Right renal cortex interstitium (tissue), 3 donors: ENCODE measurements at regions not wholly inside any gene's neighbourhood (a gene's known extent, or its start where the extent isn't known, plus 50 kb on each side); places are given as distances from the start of the nearest gene placed in this dataset.
"Not testable (repeated sequence)": the region's sequence is repeated elsewhere in the genome, so short reads cannot be mapped to it uniquely, and the experiment has no call there.

Source experiments
- DNase-seq, 3 donors: peaks; one replicate each; pipeline ENCODE4 v3.0.0-alpha.2; 2013; ENCODE audit warnings: low read depth in 3 of 3, low spot score in 2 of 3

DNA sequence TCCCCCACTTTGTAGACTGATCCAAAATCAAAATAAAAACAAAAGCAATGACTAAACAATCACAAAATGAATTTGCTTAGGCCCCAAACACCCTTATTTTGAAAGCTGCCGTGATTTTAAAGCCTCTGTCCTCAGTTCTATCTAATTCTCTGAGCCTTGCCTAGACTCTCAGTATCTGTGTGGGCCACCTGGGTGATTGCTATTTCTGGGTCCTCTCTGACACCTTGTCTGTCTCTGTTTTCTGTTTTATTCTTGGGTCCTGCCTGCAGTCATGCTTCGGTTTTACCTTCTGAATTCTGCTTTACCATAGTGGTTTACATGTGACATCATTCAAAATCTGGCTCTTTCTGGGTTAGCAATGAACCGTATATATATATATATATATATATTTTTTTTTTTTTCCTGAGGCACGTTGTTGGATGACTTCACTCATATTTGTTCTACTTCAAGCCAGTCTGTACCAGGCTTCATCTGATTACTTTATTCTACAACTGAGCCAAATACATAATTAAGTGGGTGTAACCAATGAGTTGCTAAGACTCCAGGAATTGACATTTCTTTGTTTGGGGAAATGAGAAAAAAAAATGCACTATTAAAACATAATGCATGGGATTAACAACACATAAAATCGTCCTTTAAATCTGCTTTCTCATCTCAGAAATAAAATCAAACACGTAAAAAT is 710.7 kb upstream of the SLIT2 start:
- DNase-seq = no peak

DNA sequence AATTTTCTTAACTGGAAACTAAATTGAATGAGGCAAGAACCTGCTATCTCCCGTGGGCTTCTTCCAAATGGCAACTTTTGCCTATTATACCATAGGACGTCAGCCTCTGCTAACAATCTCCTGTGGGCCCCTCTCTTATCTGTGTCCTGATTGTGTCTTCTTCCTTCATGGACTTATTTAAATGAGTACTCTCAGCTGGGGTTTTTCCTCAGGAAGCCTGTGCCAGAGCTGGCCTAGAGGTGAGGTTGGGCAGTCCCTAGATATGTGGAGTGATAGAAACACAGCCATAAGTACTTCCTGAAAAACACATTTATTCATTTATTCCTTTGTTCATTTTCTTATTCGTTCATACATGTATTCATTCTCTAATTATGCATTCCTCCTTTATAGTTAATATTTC is 712.5 kb upstream of the SLIT2 start:
- no peak for DNase-seq

DNA sequence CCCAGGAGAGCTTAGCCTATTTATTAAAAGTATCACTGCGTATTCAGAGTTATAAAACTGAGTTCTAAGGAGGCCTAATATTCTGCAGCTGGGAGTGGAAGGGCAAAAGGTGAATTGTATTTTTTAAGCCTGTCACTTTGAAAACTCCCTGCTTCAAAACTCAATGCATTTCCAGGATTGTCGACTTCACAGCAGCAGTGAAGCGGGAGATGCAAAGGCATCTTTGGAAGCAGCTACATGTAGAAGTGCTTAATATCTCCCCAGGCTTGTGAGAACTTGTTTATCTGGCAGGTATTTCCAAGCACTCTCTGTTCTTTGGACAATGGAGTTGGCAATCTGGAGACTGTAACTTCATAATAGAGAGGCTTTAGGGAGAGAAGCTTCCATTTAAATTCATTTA is 717.5 kb upstream of the SLIT2 start:
- peak in 1 of 3 donors; percentile 7 for DNase-seq

DNA sequence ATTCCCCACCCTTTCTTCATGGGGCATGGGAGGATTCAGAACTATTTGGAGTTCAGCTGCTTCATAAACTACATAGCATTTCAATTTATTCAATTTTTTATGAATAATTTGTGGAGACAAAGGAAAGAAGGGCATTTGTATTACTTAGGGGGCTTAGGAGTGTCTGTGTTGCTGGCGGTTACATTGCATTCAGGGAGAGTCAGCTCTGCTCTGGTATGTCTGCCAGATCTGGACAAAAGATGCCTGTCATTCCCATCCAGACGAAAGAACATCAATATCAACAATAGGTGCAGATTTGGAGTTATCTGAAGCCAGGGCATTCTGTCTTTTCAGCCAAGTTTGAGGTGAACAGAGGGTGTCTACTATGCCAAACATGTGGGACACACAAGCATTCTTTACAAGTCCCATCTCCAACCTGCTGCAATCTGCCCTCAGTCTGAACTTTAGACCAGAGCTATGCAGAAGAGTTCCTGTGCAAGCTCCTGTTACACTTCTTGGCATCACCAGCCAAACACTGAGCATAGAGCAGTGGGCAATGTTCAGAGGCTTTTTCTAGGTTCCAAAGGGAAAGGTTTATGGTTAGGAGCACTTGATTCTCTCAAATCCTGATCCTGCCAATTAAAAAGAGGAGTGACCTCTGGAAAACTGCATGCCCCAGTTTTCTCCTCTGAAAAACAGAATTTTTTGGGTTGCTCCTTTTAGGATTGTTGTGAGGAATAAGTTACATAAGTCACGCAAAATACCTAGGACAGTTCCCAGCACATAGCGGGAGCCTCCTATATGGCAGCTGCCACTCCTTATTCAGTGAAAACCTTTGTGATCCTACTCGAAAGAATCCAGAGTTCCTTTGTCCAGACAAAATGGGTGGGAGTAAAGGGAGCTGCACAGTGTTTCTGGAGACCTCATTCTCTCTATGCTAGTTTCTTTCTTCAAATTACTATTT is 719.5 kb upstream of the SLIT2 start:
- no peak for DNase-seq

DNA sequence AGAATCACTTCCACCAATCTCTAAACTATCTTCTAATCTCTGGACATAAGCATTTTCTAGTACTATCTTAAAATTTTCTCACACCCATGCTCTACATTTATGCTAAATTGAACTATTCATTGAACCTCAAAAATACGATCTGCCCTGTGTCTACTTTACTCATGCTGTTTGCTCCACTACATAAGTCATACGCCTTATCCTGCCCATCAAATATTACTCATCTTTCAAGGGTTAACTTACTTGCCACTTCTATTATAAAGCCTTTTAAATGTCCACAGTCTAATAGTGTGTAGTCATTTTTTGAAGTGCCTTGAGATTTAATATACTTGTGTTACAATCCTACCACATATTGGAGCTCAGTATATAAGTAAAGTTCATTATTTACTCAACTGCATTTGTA is 727.7 kb upstream of the SLIT2 start:
- DNase-seq = no peak

DNA sequence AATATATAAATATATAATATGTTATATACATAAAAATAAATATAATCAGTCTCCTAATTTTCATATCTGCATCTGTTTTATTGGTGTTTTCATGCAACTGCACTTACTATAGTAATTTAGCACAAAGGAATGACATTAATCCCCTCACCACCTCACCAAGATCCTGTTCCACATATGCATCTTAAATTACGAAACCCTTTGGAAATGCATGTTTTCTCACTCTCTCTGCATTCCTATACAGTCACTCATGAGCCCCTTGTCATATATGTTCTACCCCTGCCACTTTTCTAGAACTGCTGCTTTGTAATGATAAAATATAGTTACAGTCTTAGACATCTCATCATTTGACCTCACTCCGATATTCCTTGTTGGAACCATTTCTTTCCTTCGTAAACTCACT is 728.7 kb upstream of the SLIT2 start:
- DNase-seq = no peak

DNA sequence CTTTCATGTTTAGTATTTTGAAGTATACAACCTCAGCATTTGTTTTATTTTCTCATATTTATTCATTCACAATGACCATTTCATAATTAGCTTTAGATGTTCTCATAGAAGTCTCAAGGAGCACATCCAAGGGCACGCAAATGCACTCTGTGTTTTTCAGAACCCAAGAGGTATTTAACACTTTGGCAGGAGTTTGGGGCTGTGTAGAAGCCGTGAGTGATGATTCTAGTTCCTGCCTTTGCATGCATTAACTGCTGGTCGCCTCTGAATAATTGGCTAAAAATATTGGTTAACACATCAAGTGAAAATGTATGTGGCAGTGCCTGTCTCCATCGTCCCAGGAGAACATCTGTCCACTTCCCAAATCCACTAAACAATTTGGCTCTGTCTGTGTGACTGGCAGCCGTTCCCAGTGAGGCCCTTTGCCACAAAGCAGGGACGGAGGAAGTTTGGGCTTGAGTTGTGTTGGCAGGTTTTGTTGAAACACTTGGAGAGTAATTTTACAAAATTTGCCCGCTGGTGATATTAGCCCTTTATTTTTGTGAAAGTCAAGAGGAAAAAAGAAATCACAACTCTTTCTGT is 730.7 kb upstream of the SLIT2 start:
- no peak for DNase-seq

DNA sequence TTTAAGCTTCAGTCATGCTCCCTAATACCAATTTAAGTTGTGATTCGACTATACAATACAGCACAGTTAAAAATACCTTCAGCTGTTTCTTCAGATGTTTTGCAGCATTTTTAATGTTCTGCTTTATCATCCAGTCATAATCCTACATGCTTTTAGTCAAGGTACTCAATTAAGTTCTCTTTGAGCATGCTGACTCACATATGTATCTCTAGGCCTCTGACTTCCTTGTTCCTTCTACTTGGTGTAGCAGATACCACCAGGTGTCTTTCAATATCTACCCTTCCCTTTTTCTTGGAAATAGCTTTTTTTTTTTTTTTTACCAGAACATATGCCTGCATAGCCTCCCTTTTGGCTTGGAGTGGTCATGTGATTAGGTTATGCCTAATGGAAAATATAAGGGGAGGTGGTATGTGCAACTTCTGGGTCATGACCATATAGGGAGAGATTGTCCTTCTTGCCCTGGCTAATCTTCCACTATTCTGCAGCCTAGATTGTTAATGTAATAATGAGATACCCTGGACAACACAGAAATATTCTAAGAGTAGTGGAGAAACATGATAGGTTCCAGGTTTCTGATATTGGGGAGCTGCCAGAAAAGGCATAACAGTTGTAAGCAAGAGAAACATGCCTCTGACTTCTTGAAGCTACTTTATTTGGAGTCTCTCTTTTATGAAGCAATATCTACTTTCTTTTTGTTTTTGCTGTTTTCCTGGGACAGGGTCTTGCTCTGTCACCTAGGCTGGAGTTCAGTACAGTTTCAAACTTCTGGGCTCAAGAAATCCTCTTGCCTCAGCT is 737.2 kb upstream of the SLIT2 start:
- DNase-seq = no peak

DNA sequence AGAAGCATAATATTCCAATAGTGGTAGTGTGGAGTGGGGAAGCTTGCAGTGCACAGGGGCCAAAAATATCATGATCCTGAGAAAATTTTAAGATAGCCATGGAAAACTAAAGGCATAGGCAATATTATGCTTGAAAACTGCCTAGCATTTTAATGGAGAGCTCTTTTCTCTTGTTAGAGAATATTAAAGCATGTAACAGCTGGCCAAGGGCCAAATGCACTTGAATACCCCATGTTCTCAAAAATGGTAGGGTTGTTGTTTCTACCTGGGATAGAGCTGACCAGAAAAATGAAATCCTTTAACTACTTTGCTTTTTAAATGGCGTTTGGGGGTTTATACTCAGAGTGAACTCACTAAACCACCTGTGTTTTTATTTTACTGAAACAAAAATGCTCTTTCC is 739.6 kb upstream of the SLIT2 start:
- no peak for DNase-seq

DNA sequence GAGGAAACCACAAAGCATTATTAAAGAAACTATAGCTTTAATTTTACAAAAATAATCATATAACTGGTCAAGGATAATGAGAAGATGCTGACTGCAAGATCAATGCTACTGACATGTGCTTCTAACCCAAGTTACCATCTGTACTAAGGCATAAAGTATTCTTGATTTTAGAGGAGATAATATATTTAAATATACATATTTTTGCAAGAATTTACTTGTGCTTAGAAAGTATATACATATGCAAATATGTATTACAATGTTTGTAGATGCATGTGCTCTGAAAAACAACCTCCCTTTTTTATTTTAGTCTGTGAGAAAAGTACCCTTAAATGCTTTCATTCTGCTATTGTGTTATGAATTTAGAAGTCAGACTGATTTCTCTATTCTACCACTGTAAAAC is 740.7 kb upstream of the SLIT2 start:
- no peak for DNase-seq

DNA sequence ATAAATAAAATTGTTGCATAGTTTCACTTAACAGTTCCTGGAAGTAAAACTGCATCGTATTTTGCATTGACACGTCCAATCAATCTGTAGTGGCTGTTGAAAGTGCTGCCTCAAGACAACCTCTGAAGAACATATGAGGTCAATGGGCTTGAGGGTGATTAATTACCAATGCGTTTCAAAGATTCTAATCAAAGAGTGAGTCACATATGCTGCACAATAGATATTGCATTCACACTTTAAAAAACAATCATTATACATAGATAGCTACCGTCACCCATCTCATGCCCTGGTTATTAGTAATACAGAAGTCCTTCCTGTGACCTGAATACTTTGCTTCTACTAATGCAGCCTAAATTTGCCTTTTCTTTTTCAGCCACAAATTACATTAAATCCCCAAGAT is 743.3 kb upstream of the SLIT2 start:
- no peak for DNase-seq

DNA sequence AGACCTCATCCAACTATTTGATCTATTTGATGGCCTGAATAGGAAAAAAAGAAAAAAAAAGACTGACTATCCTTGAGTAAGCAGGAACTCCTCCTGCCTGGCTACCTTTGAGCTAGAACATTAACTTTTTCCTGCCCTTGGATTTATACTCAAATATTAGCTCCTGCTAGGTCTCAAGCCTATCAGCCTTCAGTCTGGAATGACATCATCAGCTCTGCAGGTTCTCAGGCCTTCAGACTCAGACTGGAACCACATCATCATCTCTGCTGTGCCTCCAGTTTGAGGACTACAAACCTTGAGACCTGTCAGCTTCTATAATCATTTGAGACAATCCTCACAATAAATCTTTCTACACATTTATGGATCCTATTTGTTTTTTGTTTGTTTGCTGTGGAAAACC is 754.0 kb upstream of the SLIT2 start:
- DNase-seq = no peak

DNA sequence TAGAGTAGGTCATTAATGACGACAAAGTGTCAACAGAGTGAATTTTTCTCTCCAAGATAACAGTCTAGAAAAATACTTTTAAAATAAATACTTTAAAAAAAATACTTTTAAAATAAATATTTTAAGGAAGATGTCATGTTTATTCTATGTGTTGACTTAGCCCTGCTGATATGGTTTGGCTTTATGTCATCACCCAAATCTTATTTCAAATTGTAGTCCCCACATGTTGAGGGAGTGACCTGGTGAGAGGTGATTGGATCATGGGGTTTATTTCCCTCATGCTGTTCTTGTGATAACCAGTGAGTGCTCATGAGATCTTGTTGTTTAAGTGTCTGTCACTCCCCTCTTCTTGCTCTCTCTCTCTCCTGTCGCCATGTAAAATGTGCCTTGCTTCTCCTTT is 754.9 kb upstream of the SLIT2 start:
- no peak for DNase-seq

DNA sequence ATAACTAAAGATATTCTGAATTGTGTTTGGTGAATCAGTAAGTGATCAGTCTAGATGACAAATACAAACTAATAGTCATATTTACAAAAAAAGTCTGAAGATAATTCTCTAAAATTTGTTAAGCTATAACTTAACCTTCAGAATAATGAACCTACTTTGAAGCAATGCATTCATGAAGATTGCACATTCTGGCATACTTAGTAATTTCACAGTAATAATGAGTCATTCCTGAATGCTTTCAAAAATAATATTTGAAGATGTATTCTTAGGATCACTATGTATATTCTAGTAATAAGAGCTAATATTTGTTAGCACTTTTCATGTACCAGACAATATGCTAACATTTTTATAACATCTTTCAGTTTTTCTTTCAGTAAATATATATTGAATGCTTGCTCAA is 756.7 kb upstream of the SLIT2 start:
- no peak for DNase-seq

DNA sequence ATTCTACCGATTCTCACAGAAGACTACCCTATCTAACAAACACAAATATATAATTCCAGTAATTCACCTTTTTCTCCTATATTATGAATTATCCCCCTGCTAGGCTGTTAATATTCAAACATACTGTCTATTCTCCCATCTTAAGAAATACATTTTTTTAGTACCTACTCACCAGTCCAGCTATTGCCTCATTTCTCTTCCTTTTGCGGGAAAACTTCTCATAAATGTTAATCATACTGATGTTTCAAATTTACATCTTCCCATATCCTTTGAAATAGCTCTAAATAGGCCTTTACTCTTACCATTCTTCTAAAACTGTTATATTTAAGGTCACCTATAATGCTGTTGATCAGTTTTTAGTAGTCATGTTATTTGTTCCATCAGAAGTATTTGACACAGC is 759.1 kb upstream of the SLIT2 start:
- DNase-seq = no peak

DNA sequence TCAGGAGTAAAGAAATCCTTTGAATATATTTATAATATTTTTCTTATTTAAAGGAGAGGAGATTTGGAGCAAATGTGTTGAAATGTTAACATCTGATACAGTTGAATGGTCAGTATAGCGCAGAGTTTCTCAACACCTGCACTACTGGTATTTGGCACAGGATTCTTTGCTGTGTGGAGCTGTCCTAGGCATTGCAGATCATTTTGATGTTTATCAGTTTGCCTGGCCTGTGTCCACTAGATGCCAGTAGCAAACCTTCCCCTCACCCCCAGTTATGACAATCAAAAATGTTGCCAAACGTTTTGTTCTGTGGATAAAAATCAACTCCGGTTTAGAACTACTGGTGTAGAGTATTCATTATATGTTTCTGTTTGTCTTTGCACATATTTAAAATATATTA is 765.3 kb upstream of the SLIT2 start:
- no peak for DNase-seq

DNA sequence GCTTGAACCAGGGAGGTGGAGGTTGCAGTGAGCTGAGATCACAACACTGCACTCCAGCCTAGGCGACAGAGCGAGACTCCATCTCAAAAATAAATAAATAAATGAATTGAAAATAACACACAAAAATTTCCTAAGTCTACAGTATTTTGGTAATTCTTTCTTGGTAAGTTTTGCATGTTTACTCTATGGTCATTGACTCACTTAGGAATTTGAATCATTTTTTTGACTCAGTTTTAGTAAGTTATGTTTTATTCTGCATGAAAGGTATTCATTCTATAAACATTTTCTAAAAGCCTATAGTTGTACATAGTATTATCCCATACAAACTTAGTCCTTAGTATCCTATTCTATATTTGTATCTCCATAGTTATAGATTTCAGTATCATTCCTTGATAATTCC is 772.9 kb upstream of the SLIT2 start:
- no peak for DNase-seq

DNA sequence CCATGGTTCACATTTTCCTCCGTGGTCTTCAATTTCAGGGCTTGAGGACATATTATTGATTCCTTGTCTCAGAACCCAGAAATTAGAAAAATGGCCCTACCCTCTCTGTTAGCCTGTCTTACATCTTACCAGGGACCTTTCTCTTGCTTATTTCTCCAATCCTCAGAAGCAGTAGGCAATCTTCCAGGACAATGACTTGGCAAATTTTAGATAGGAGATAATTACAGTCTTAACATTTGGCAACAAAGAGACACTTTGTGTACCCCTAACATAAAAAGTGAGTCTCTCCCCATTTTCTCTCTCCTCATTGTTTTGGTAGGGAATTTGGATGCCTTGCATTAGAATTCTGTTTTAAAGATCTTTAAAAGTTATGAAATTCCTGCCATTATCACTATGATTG is 778.1 kb upstream of the SLIT2 start:
- DNase-seq = no peak

DNA sequence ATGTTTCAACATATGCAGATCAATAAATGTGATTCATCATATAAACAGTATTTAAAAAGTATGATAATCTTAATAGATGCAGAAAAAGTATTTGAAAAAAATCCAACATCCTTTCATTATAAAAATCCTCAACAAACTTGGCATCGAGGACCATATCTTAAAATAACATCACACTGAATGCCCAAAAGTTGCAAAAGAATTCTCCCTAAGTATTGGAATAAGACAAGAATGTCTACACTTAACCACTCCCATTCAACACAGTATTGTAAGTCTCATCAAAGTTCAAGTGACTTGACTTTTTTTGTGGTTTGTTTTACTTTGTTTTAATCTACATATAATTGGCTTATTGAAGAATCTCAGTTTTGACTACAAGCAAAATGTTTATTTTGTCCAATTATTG is 779.0 kb upstream of the SLIT2 start:
- no peak for DNase-seq

DNA sequence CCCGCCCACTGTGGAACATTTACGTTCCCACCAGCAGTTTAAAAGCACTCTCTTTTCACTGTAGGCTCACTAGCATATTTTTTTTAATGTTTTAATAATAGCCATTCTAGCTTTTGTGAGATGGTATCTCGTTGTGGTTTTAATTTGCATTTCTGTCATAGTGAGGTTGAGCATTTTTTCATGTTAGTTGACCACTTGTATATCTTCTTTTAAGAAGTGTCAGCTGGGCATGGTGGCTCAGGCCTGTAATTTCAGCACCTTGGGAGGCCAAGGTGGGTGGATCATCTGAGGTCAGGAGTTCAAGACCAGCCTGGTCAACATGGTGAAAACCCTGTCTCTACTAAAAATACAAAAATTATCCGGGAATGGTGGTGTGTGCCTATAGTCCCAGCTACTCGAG is 781.7 kb upstream of the SLIT2 start:
- not testable (repeated sequence) for DNase-seq

DNA sequence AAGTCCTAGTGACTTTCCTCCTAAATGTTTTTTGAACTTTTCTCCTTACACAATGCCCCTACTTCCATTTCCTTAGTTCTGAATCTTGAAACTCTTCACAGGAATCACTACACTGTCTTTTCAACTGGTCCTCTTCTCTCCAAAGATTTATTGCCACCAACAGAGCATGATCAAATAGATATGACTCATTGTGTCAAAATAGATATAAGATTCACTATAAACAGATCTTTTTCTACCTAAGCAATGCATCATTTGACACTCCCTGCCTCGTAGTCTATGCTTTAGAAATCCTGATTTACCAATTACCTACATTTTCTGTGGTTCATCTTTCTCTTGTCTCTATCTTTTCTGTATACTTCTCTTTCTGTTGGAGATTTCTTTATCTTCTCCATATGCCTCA is 789.6 kb upstream of the SLIT2 start:
- no peak for DNase-seq
